ENCODE measurements at regions not wholly inside any gene's neighbourhood (a gene's known extent, or its start where the extent isn't known, plus 50 kb on each side); places are given as distances from the start of the nearest gene placed in this dataset.
A peak's percentile ranks its signal among the peaks of the same experiment; 100 is the strongest.

GRCh38 chr6:93036835-93037234 lies 382.5 kb downstream of the EPHA7 start:
- no peak overlapping the region for H3K4me3 ChIP-seq
- 75 to 88% methylated on average over 1 of the region's 1 CpG for WGBS, 2 donors
- H3K27ac ChIP-seq = no peak overlapping the region
- ATAC-seq (ENCODE audit: low FRiP score in 2 of 2) = peak in 1 of 2 donors; percentile 26
- no peaks in the 10 kb centered on the region for H3K4me1 ChIP-seq
- no peak for TF ChIP-seq POLR2AphosphoS5 (IDR thresholded peaks at IDR 0.05)
- TF ChIP-seq, protein P1, sequence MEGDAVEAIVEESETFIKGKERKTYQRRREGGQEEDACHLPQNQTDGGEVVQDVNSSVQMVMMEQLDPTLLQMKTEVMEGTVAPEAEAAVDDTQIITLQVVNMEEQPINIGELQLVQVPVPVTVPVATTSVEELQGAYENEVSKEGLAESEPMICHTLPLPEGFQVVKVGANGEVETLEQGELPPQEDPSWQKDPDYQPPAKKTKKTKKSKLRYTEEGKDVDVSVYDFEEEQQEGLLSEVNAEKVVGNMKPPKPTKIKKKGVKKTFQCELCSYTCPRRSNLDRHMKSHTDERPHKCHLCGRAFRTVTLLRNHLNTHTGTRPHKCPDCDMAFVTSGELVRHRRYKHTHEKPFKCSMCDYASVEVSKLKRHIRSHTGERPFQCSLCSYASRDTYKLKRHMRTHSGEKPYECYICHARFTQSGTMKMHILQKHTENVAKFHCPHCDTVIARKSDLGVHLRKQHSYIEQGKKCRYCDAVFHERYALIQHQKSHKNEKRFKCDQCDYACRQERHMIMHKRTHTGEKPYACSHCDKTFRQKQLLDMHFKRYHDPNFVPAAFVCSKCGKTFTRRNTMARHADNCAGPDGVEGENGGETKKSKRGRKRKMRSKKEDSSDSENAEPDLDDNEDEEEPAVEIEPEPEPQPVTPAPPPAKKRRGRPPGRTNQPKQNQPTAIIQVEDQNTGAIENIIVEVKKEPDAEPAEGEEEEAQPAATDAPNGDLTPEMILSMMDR (IDR thresholded peaks at IDR 0.05) = peak in 2 of 6 experiments; percentile 7 to 15
- no peaks in the 10 kb centered on the region for H3K27me3 ChIP-seq
- H3K36me3 ChIP-seq = no peaks in the 10 kb centered on the region
- peaks cover 6 to 15% (median 14%) of the 10 kb centered on the region in 4 donors for H3K9me3 ChIP-seq
- no peak for DNase-seq

DNA sequence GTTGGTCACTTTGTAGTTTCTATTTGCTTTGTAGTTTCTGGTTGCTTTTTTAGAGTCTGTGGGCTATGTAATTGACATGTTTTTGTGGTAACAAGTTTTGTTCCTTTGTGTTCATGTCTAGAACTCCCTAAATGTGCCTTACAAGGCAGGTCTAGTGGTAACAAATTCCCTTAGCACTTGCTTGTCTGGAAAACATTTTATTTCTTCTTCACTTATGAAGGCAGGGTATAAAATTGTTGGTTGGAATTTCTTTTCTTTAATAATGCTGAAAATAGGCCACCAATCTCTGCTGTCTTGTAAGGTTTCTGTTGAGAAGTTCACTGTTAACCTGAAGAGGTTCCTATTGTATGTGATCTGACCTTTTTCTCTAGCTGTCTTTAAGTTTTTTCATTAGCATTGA lies 383.6 kb downstream of the EPHA7 start:
- H3K9me3 ChIP-seq = peaks cover 6 to 15% (median 14%) of the 10 kb centered on the region in 4 donors
- no peak overlapping the region for H3K27ac ChIP-seq
- no peaks in the 10 kb centered on the region for H3K4me1 ChIP-seq
- ATAC-seq (ENCODE audit: low FRiP score in 2 of 2) (no peak), DNase-seq (no peak)
- TF ChIP-seq EP300 (IDR thresholded peaks at IDR 0.05) = no peak
- TF ChIP-seq, protein P1 (IDR thresholded peaks at IDR 0.05) = no peak
- no peak for TF ChIP-seq POLR2A (IDR thresholded peaks at IDR 0.05)
- no peak for TF ChIP-seq POLR2AphosphoS5 (IDR thresholded peaks at IDR 0.05)
- no peaks in the 10 kb centered on the region for H3K27me3 ChIP-seq
- no peak overlapping the region for H3K4me3 ChIP-seq
- no peaks in the 10 kb centered on the region for H3K36me3 ChIP-seq

DNA sequence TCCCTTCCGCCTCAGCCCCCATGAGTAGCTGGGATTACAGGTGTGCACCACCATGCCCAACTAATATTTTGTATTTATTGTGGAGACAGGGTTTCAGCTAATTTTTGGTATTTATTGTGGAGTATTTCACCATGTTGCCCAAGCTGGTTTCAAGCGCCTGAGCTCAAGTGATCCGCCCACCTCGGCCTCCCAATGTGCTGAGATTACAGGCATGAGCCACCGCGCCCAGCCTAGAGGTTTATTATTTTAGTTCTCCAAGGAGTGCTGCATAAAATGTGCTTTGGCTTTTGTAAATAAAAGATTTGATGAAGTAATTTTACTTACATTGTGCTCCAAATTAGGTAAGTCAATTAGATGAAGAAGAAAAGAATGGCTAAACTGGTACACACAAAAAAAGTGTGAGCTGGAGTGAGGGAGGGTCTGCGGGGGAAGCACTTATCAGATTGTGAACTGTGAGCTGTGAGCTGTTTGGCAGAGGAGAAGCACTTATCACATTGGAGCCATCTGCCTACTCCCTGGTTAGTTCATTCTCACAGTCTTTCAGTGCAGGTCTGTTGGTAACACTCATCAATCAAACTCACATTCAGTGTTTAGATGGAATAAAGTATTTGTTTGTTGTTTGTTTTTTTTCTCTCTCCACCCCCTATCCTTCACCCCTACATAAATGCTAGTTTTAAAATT lies 398.0 kb downstream of the EPHA7 start:
- no peak for ATAC-seq (ENCODE audit: low FRiP score in 2 of 2)

GRCh38 chr6:93017626-93018025 lies 401.7 kb downstream of the EPHA7 start:
- Histone ChIP-seq H3K36me3 (no peaks in the 10 kb centered on the region), H3K9me3 (no peaks in the 10 kb centered on the region), H3K27ac (no peak overlapping the region), H3K4me3 (no peak overlapping the region), H3K4me1 (no peaks in the 10 kb centered on the region), H3K27me3 (no peaks in the 10 kb centered on the region)
- WGBS, 2 donors = 65 to 86% methylated on average over 1 of the region's 1 CpG
- ATAC-seq (ENCODE audit: low FRiP score in 2 of 2) (no peak), DNase-seq (no peak)
- TF ChIP-seq POLR2AphosphoS5 (IDR thresholded peaks at IDR 0.05) = no peak
- TF ChIP-seq, protein P1 (IDR thresholded peaks at IDR 0.05) = no peak
- no peak for TF ChIP-seq POLR2A (IDR thresholded peaks at IDR 0.05)
- TF ChIP-seq EP300 (IDR thresholded peaks at IDR 0.05) = no peak

More for the DNA sequence above, 398.0 kb downstream of the EPHA7 start:
- no peak for DNase-seq
- H3K27me3 ChIP-seq = no peaks in the 10 kb centered on the region
- no peaks in the 10 kb centered on the region for H3K4me1 ChIP-seq
- 61 to 76% methylated on average over 7 of the region's 7 CpGs for WGBS, 2 donors
- no peaks in the 10 kb centered on the region for H3K36me3 ChIP-seq
- H3K27ac ChIP-seq = no peak overlapping the region
- no peak overlapping the region for H3K4me3 ChIP-seq
- TF ChIP-seq POLR2AphosphoS5 (IDR thresholded peaks at IDR 0.05) (no peak), POLR2A (IDR thresholded peaks at IDR 0.05) (no peak), EP300 (IDR thresholded peaks at IDR 0.05) (no peak)
- TF ChIP-seq, protein P1 (IDR thresholded peaks at IDR 0.05) = no peak
- no peaks in the 10 kb centered on the region for H3K9me3 ChIP-seq

DNA sequence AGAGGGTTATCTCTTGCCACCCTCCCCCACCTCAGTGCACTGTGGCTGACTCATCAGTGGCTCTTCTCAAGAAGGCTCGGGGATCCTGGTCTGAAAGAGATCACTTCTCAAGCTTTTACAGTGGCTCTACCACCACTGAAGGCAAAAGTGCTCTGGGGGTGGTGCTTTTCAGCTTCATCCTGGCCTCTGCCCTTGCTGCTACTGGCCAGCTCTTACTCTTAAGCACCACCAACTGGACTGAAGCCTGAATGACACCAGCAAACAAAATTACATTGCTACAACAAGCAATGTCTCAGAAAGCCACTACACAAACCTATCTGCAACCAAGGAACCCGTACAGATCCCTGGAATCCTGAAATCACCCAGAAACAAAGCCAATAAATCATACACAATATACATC lies 402.1 kb downstream of the EPHA7 start:
- 77 to 87% methylated on average over 2 of the region's 2 CpGs for WGBS, 2 donors
- Histone ChIP-seq H3K36me3 (no peaks in the 10 kb centered on the region), H3K4me3 (no peak overlapping the region), H3K4me1 (no peaks in the 10 kb centered on the region), H3K27ac (no peak overlapping the region), H3K9me3 (no peaks in the 10 kb centered on the region), H3K27me3 (no peaks in the 10 kb centered on the region)
- DNase-seq (no peak), ATAC-seq (ENCODE audit: low FRiP score in 2 of 2) (no peak)
- TF ChIP-seq, protein P1 (IDR thresholded peaks at IDR 0.05) = no peak
- TF ChIP-seq POLR2A (IDR thresholded peaks at IDR 0.05) = no peak
- TF ChIP-seq EP300 (IDR thresholded peaks at IDR 0.05) = no peak
- TF ChIP-seq POLR2AphosphoS5 (IDR thresholded peaks at IDR 0.05) = no peak

All from upper lobe of left lung (tissue), 6 donors.